CD4-positive, alpha-beta T cell treated with Interleukin-21 for 1 hour (primary cell): ENCODE measurements at regions not wholly inside any gene's neighbourhood (a gene's known extent, or its start where the extent isn't known, plus 50 kb on each side); places are given as distances from the start of the nearest gene placed in this dataset.

ENCODE experiments used
- DNase-seq: peaks from one replicate; pipeline ENCODE4 v3.0.0-alpha.2; 2020

GRCh38 chr4:63020661-63021060 lies 1388.6 kb downstream of the TECRL start:
- no peak for DNase-seq

GRCh38 chr4:63017300-63017699 lies 1392.0 kb downstream of the TECRL start:
- no peak for DNase-seq

GRCh38 chr4:62970846-62971245 lies 1438.4 kb downstream of the TECRL start:
- no peak for DNase-seq

- DNase-seq, result no peak
Observed at GRCh38 chr4:62960415-62960814, 1448.8 kb downstream of the TECRL start.

GRCh38 chr4:62953752-62954151 lies 1455.5 kb downstream of the TECRL start:
- DNase-seq, result no peak

GRCh38 chr4:62952366-62952765 lies 1456.9 kb downstream of the TECRL start:
- no peak for DNase-seq

- no peak for DNase-seq
Observed at GRCh38 chr4:62948108-62948507, 1461.1 kb downstream of the TECRL start.

GRCh38 chr4:62940229-62940628 lies 1469.0 kb downstream of the TECRL start:
- DNase-seq, result no peak

GRCh38 chr4:62930884-62931283 lies 1478.4 kb downstream of the TECRL start:
- no peak for DNase-seq

- no peak for DNase-seq
Observed at GRCh38 chr4:62928483-62928882, 1480.8 kb downstream of the TECRL start.

- no peak for DNase-seq
Observed at GRCh38 chr4:62927574-62927973, 1481.7 kb downstream of the TECRL start.

GRCh38 chr4:62923783-62924182 lies 1485.5 kb downstream of the TECRL start:
- no peak for DNase-seq

GRCh38 chr4:62917649-62918048 lies 1491.6 kb downstream of the TECRL start:
- DNase-seq, result no peak

GRCh38 chr4:62914758-62915157 lies 1494.5 kb downstream of the TECRL start:
- no peak for DNase-seq

- DNase-seq, result no peak
Observed at GRCh38 chr4:62913065-62913464, 1496.2 kb downstream of the TECRL start.

- no peak for DNase-seq
Observed at GRCh38 chr4:62912531-62912930, 1496.7 kb downstream of the TECRL start.

GRCh38 chr4:62909238-62909637 lies 1500.0 kb downstream of the TECRL start:
- DNase-seq, result no peak

GRCh38 chr4:62901101-62901500 lies 1508.1 kb downstream of the TECRL start:
- DNase-seq, result no peak

- DNase-seq, result no peak
Observed at GRCh38 chr4:62899646-62900364, 1509.4 kb downstream of the TECRL start.

GRCh38 chr4:62898115-62898514 lies 1511.1 kb downstream of the TECRL start:
- no peak for DNase-seq

- no peak for DNase-seq
Observed at GRCh38 chr4:62896721-62897120, 1512.5 kb downstream of the TECRL start.

GRCh38 chr4:62881901-62882300 lies 1527.3 kb downstream of the TECRL start:
- DNase-seq, result no peak

- no peak for DNase-seq
Observed at GRCh38 chr4:62881210-62881609, 1528.0 kb downstream of the TECRL start.

- no peak for DNase-seq
Observed at GRCh38 chr4:62872856-62873255, 1536.4 kb downstream of the TECRL start.

- DNase-seq, result no peak
Observed at GRCh38 chr4:62871078-62871477, 1538.2 kb downstream of the TECRL start.
